ENCODE measurements at regions not wholly inside any gene's neighbourhood (a gene's known extent, or its start where the extent isn't known, plus 50 kb on each side); places are given as distances from the start of the nearest gene placed in this dataset.
"Not testable (repeated sequence)": the region's sequence is repeated elsewhere in the genome, so short reads cannot be mapped to it uniquely, and the experiment has no call there.

- POLR2A ChIA-PET (ENCODE audit: unreplicated experiment); H3K56ac ChIP-seq (ENCODE audit: extremely low read depth, insufficient read depth, low read length); H3K9me1 ChIP-seq (ENCODE audit: insufficient read depth, low read length); H3K14ac ChIP-seq (replicated peaks; ENCODE audit: low read depth, low read length); DNase-seq; intact Hi-C loops (cut with micrococcal nuclease); H2BK20ac ChIP-seq (ENCODE audit: low read depth, low read length); H2AFZ ChIP-seq (replicated peaks; ENCODE audit: low read length, poor library complexity); H2BK5ac ChIP-seq (ENCODE audit: low read depth, low read length, poor library complexity, severe bottlenecking); H3K23ac ChIP-seq (ENCODE audit: low read depth, low read length); H3K4me1 ChIP-seq (ENCODE audit: control insufficient read depth, insufficient read depth, low read length); H3K79me1 ChIP-seq (ENCODE audit: low read depth in 1 of 2, low read length in 2 of 2); CTCF ChIA-PET; H4K5ac ChIP-seq (ENCODE audit: low read depth, low read length); H3K4ac ChIP-seq (ENCODE audit: low read depth, low read length); H3K27ac ChIP-seq (ENCODE audit: insufficient read depth, low read length); H3K4me2 ChIP-seq (ENCODE audit: low read depth, low read length); dilution Hi-C loops (cut with HindIII; ENCODE audit: low sequenced_read_pairs, unreplicated experiment); H2BK120ac ChIP-seq (ENCODE audit: low read depth, low read length); H4K91ac ChIP-seq (ENCODE audit: insufficient read depth, low read depth, low read length); H4K8ac ChIP-seq (ENCODE audit: low read depth in 2 of 2, low read length in 2 of 2); in situ Hi-C loops (cut with MboI; ENCODE audit: low sequenced_read_pairs); H4K20me1 ChIP-seq (ENCODE audit: insufficient read depth, low read length); H3K18ac ChIP-seq (ENCODE audit: low read depth, low read length); H3K4me3 ChIP-seq (ENCODE audit: insufficient read depth, low read depth, low read length); BruUV-seq (replicated peaks); H3K9me3 ChIP-seq (ENCODE audit: control insufficient read depth, insufficient read depth, low read length); ATAC-seq (ENCODE audit: low read depth); H3K36me3 ChIP-seq (ENCODE audit: control insufficient read depth, insufficient read depth, low read length); H2AK5ac ChIP-seq (ENCODE audit: low read depth, low read length); H2BK15ac ChIP-seq (ENCODE audit: low read depth, low read length); H2AK9ac ChIP-seq (replicated peaks; ENCODE audit: low read depth, low read length, poor library complexity); H3K9ac ChIP-seq (ENCODE audit: low read depth, low read length); H3K27me3 ChIP-seq (ENCODE audit: control insufficient read depth, insufficient read depth, low read length): not testable (repeated sequence)
- WGBS, 2 experiments (ENCODE audit: extremely low coverage in 2 of 2, insufficient read length in 1 of 2), result no CpG with 5 or more reads among the region's 2 CpGs
These were observed 178.9 kb downstream of the BCL2L11 start for GRCh38 chr2:111299635-111300034.

- H3K23ac ChIP-seq (ENCODE audit: low read depth, low read length); CTCF ChIA-PET; in situ Hi-C loops (cut with MboI; ENCODE audit: low sequenced_read_pairs); H3K9ac ChIP-seq (ENCODE audit: low read depth, low read length); H2AK5ac ChIP-seq (ENCODE audit: low read depth, low read length); H3K9me1 ChIP-seq (ENCODE audit: insufficient read depth, low read length); H2AFZ ChIP-seq (replicated peaks; ENCODE audit: low read length, poor library complexity); ATAC-seq (ENCODE audit: low read depth); H2AK9ac ChIP-seq (replicated peaks; ENCODE audit: low read depth, low read length, poor library complexity); H3K79me1 ChIP-seq (ENCODE audit: low read depth in 1 of 2, low read length in 2 of 2); H4K5ac ChIP-seq (ENCODE audit: low read depth, low read length); H3K4me2 ChIP-seq (ENCODE audit: low read depth, low read length); H3K4me1 ChIP-seq (ENCODE audit: control insufficient read depth, insufficient read depth, low read length); H3K4ac ChIP-seq (ENCODE audit: low read depth, low read length); dilution Hi-C loops (cut with HindIII; ENCODE audit: low sequenced_read_pairs, unreplicated experiment); H4K20me1 ChIP-seq (ENCODE audit: insufficient read depth, low read length); POLR2A ChIA-PET (ENCODE audit: unreplicated experiment); H3K14ac ChIP-seq (replicated peaks; ENCODE audit: low read depth, low read length); H3K36me3 ChIP-seq (ENCODE audit: control insufficient read depth, insufficient read depth, low read length); H2BK5ac ChIP-seq (ENCODE audit: low read depth, low read length, poor library complexity, severe bottlenecking); H3K27ac ChIP-seq (ENCODE audit: insufficient read depth, low read length); H4K8ac ChIP-seq (ENCODE audit: low read depth in 2 of 2, low read length in 2 of 2); DNase-seq; H3K4me3 ChIP-seq (ENCODE audit: insufficient read depth, low read depth, low read length); H2BK20ac ChIP-seq (ENCODE audit: low read depth, low read length); H2BK120ac ChIP-seq (ENCODE audit: low read depth, low read length); H3K9me3 ChIP-seq (ENCODE audit: control insufficient read depth, insufficient read depth, low read length); H2BK15ac ChIP-seq (ENCODE audit: low read depth, low read length); H3K27me3 ChIP-seq (ENCODE audit: control insufficient read depth, insufficient read depth, low read length); H3K56ac ChIP-seq (ENCODE audit: extremely low read depth, insufficient read depth, low read length); H3K18ac ChIP-seq (ENCODE audit: low read depth, low read length); BruUV-seq (replicated peaks); H4K91ac ChIP-seq (ENCODE audit: insufficient read depth, low read depth, low read length); intact Hi-C loops (cut with micrococcal nuclease): not testable (repeated sequence)
- no CpG with 5 or more reads among the region's 3 CpGs for whole genome bisulfite sequencing, 2 experiments (ENCODE audit: extremely low coverage in 2 of 2, insufficient read length in 1 of 2)
These were observed 181.0 kb downstream of the BCL2L11 start for GRCh38 chr2:111301677-111302076.
